GM23248 (cell line): ENCODE measurements at regions not wholly inside any gene's neighbourhood (a gene's known extent, or its start where the extent isn't known, plus 50 kb on each side); places are given as distances from the start of the nearest gene placed in this dataset.
"Not testable (repeated sequence)": the region's sequence is repeated elsewhere in the genome, so short reads cannot be mapped to it uniquely, and the experiment has no call there.

Experiments
- DNase-seq: peaks from one replicate; pipeline ENCODE4 v3.0.0-alpha.2; 2015
- H2AFZ ChIP-seq: fragments of 200-600 bp; sonication (generic); 2 replicates; pipeline ENCODE4 v1.6.1; 2016; ENCODE audit warnings: antibody characterized with exemption
- H3F3A ChIP-seq: fragments of 200-600 bp; sonication (generic); 2 replicates; pipeline ENCODE4 v1.6.1; 2016; ENCODE audit warnings: mild to moderate bottlenecking, antibody characterized with exemption, mixed run types; ENCODE audit not compliant: insufficient read depth
- H3K27ac ChIP-seq: fragments of 200-600 bp; sonication (generic); 2 replicates; pipeline ENCODE4 v1.5.1; 2016; ENCODE audit warnings: mild to moderate bottlenecking
- H3K27me3 ChIP-seq: fragments of 200-600 bp; sonication (generic); replicated peaks from 2 replicates; pipeline ENCODE4 v1.6.1; 2016; ENCODE audit warnings: mild to moderate bottlenecking; ENCODE audit not compliant: insufficient read depth
- H3K36me3 ChIP-seq: fragments of 200-600 bp; sonication (generic); 2 replicates; pipeline ENCODE4 v1.6.1; 2016; ENCODE audit warnings: low read depth, mild to moderate bottlenecking
- H3K4me1 ChIP-seq: fragments of 200-600 bp; sonication (generic); 2 replicates; pipeline ENCODE4 v1.6.1; 2016; ENCODE audit warnings: mild to moderate bottlenecking; ENCODE audit not compliant: insufficient read depth
- H3K4me2 ChIP-seq: fragments of 200-600 bp; sonication (generic); one replicate; pipeline ENCODE4 v1.6.1; 2016; ENCODE audit warnings: mild to moderate bottlenecking; ENCODE audit not compliant: unreplicated experiment
- H3K4me3 ChIP-seq: fragments of 200-600 bp; sonication (generic); 2 replicates; pipeline ENCODE4 v1.5.1; 2016; ENCODE audit warnings: mild to moderate bottlenecking
- H3K79me2 ChIP-seq: fragments of 200-600 bp; sonication (generic); 2 replicates; pipeline ENCODE4 v1.6.1; 2016; ENCODE audit warnings: mild to moderate bottlenecking; ENCODE audit not compliant: insufficient read depth
- H3K9ac ChIP-seq: fragments of 200-600 bp; sonication (generic); 2 replicates; pipeline ENCODE4 v1.6.1; 2016; ENCODE audit warnings: mild to moderate bottlenecking
- H3K9me2 ChIP-seq: fragments of 200-600 bp; sonication (generic); 2 replicates; pipeline ENCODE4 v1.6.1; 2016; ENCODE audit warnings: mixed run types, mild to moderate bottlenecking, moderate library complexity; ENCODE audit not compliant: insufficient read depth
- H3K9me3 ChIP-seq: fragments of 200-600 bp; sonication (generic); one replicate; pipeline ENCODE4 v1.6.1; 2017; ENCODE audit warnings: low read depth
- H4K20me1 ChIP-seq: fragments of 200-600 bp; sonication (generic); 2 replicates; pipeline ENCODE4 v1.6.0; 2016; ENCODE audit not compliant: insufficient read depth
- EZH2 ChIP-seq: fragments of 200-600 bp; sonication (generic); IDR thresholded peaks from 2 replicates; pipeline ENCODE4 v1.6.1; 2018; ENCODE audit warnings: antibody characterized with exemption, mild to moderate bottlenecking; ENCODE audit not compliant: insufficient read depth, poor library complexity, severe bottlenecking
- EZH2phosphoT487 ChIP-seq: fragments of 200-600 bp; sonication (generic); IDR thresholded peaks from 2 replicates; pipeline ENCODE4 v1.6.1; 2018; ENCODE audit warnings: antibody characterized with exemption, moderate library complexity, mild to moderate bottlenecking, low read depth; ENCODE audit not compliant: insufficient read depth
- WGBS, 2 experiments: methylation state at CpG; one replicate each; pipeline ENCODE4 v1.1.6; 2015 to 2017; ENCODE audit warnings: low lambda C conversion rate in 2 of 2, low coverage in 1 of 2; ENCODE audit errors: missing lambda C conversion rate in 2 of 2; 5-methylcytosine and 5-hydroxymethylcytosine counted together
- in situ Hi-C: fragments of 300-500 bp; cut with MboI; formaldehyde crosslinking; loops from 2 replicates; pipeline ENCODE4 v1.15.0; 2020

DNA sequence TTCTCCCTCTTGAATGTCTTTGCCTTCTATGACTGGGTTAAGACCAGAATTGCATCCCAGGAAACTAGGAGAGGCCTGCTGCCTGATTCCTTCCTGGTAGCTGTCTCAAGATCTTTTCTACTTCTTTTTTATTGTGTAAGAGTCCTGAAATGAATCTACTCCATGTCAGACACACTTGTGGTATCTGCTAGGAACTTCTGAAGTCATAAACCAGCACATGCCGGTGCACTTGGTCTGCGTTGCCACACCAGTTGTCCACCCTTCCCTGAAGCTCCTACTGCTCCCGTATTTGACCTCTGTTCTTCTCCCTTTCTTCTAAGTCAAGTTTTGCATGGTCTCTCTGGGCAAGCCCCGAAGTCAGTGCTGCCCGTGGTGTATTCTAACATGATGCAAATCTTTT lies 644.2 kb downstream of the ETS1 start:
- Histone ChIP-seq H2AFZ (no peak overlapping the region), H3K4me2 (no peak overlapping the region), H3F3A (no peaks in the 10 kb centered on the region), H3K36me3 (no peaks in the 10 kb centered on the region), H3K4me1 (peaks cover 7% of the 10 kb centered on the region; the same call in 1 of the 2 replicates), H3K79me2 (no peaks in the 10 kb centered on the region), H3K9me2 (no peaks in the 10 kb centered on the region), H3K4me3 (no peak overlapping the region), H4K20me1 (no peaks in the 10 kb centered on the region), H3K27ac (no peak overlapping the region), H3K27me3 (no peaks in the 10 kb centered on the region), H3K9me3 (no peaks in the 10 kb centered on the region), H3K9ac (no peak overlapping the region)
- WGBS, 2 experiments: 50 to 53% methylated on average over 5 of the region's 5 CpGs
- in situ Hi-C loops: no loop called here
- no peak for DNase-seq
- no peak for TF ChIP-seq EZH2

DNA sequence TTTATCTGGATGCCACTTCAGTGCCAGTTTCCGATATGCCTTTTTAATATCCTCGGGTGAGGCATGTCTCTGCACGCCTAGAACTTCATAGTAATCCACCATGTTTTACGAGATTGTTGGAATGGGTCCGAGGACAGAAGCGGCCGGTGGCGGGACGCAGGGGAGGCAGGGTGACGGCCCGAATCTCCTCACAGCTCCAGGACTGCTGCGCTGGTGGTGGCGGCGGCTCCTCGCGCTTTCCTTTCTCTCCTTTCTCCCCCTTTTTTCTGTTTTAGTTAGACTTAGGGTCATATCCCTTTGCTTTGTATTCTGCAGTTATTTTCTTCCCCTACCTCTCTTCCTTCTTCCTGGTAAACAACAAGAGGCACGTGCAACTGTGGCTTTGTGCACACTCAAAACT lies 645.8 kb downstream of the ETS1 start:
- H3K9ac ChIP-seq, H3K27ac ChIP-seq, H3K4me2 ChIP-seq, H3K9me3 ChIP-seq, in situ Hi-C loops, DNase-seq, H3K4me3 ChIP-seq, H3K4me1 ChIP-seq, H3F3A ChIP-seq, H3K9me2 ChIP-seq, H3K27me3 ChIP-seq, H4K20me1 ChIP-seq, H3K36me3 ChIP-seq, H3K79me2 ChIP-seq, H2AFZ ChIP-seq: not testable (repeated sequence)
- 84 to 89% methylated on average over 13 to 17 of the region's 17 CpGs for WGBS, 2 experiments

DNA sequence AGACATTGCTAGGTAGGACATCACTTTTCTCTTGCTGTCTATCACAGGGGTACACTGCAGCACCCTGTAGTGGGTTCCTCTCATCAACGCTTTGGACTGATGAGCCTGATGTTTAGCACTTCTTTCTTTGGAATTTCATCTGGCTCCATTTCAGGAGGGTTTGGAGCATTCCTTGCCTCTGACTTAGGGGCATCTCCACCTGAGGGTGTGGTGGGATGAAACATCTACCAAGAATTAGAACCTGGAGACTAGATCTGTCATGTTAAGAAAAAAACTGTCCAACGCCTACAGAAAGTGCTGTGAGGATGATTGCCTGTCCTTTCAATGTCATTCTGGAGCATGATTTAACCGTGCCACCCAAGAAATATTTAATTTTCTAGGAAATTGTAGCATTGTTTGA lies 648.4 kb downstream of the ETS1 start:
- Histone ChIP-seq H3K36me3 (no peaks in the 10 kb centered on the region), H3K4me3 (no peak overlapping the region), H3K9me3 (no peaks in the 10 kb centered on the region), H3K79me2 (no peaks in the 10 kb centered on the region), H2AFZ (no peak overlapping the region), H3K9me2 (no peaks in the 10 kb centered on the region), H3K4me1 (peaks cover 7% of the 10 kb centered on the region; the same call in 1 of the 2 replicates), H3K27ac (no peak overlapping the region), H3F3A (no peaks in the 10 kb centered on the region), H4K20me1 (no peaks in the 10 kb centered on the region), H3K4me2 (no peak overlapping the region), H3K9ac (no peak overlapping the region), H3K27me3 (no peaks in the 10 kb centered on the region)
- DNase-seq: no peak
- TF ChIP-seq EZH2phosphoT487 (no peak), EZH2 (no peak)
- WGBS, 2 experiments: 76 to 80% methylated on average over 3 of the region's 3 CpGs
- in situ Hi-C loops: no loop called here

DNA sequence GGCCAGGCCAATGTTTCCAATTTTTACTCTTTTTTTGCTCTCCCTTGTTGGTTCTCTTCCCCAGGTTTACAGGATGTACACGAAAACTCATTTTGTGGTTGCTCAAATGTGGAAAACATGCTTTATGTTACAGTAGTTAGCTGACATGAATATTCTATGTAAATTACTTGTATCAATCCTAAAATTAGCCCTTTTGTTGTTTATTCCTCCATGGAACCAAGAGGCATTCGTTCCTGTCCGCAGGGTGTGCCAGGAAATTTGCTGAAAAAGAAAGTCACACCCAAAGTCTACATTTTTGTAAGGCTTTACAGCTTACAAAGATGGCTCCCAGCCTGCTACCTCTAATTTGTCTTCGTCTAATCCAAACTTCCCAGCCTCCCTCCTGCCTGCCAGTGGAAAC lies 652.3 kb downstream of the ETS1 start:
- Histone ChIP-seq H3K4me2 (no peak overlapping the region), H3K79me2 (no peaks in the 10 kb centered on the region), H3K4me1 (no peaks in the 10 kb centered on the region), H3K4me3 (no peak overlapping the region), H3K9ac (no peak overlapping the region), H3K27me3 (no peaks in the 10 kb centered on the region), H3K9me3 (no peaks in the 10 kb centered on the region), H3K27ac (no peak overlapping the region), H3K9me2 (no peaks in the 10 kb centered on the region), H3F3A (no peaks in the 10 kb centered on the region), H3K36me3 (no peaks in the 10 kb centered on the region), H2AFZ (no peak overlapping the region), H4K20me1 (no peaks in the 10 kb centered on the region)
- TF ChIP-seq EZH2phosphoT487 (no peak), EZH2 (no peak)
- WGBS, 2 experiments: 78 to 81% methylated on average over 4 of the region's 4 CpGs
- no peak for DNase-seq
- in situ Hi-C loops: no loop called here

DNA sequence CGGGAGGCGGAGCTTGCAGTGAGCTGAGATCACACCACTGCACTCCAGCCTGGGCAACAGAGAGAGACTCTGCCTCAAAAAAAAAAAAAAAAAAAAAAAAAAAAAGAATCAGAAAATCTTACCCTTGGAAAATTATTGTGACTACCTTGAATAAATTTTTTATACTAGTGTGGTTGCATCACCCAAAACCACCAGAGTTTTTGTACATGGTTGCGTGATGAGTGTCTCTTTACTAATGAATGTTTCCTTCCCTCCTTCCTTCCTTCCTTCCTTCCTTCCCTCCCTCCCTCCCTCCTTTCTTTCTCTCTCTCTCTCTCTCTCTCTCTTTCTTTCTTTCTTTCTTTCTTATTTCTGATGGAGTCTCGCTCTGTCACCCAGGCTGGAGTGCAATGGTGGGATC lies 653.4 kb downstream of the ETS1 start:
- in situ Hi-C loops, H3K4me3 ChIP-seq, H4K20me1 ChIP-seq, H3K4me1 ChIP-seq, H3K36me3 ChIP-seq, H3K79me2 ChIP-seq, H3K27ac ChIP-seq, DNase-seq, H3K9me2 ChIP-seq, H3K27me3 ChIP-seq, H3K9me3 ChIP-seq, H3K9ac ChIP-seq, H2AFZ ChIP-seq, H3K4me2 ChIP-seq, H3F3A ChIP-seq: not testable (repeated sequence)
- WGBS, 2 experiments: 77 to 78% methylated on average over 4 of the region's 4 CpGs
